ENCODE measurements at regions not wholly inside any gene's neighbourhood (a gene's known extent, or its start where the extent isn't known, plus 50 kb on each side); places are given as distances from the start of the nearest gene placed in this dataset.

GRCh38 chr2:187890690-187891089 lies 336.5 kb upstream of the TFPI start:
- no peak for TF ChIP-seq TSHZ2 (CRISPR knock-in tag; IDR thresholded peaks at IDR 0.05)
- no peak for TF ChIP-seq BACH2 (CRISPR knock-in tag; IDR thresholded peaks at IDR 0.05; ENCODE audit: borderline replicate concordance)
- TF ChIP-seq POU6F1 (CRISPR knock-in tag; IDR thresholded peaks at IDR 0.05; ENCODE audit: borderline replicate concordance, low read depth), result no peak
- TF ChIP-seq RARB (CRISPR knock-in tag; IDR thresholded peaks at IDR 0.05), result no peak
- TF ChIP-seq GLIS3 (CRISPR knock-in tag; IDR thresholded peaks at IDR 0.05), result no peak
- TF ChIP-seq ESRRG (CRISPR knock-in tag; IDR thresholded peaks at IDR 0.05), result no peak
- TF ChIP-seq CSDC2 (CRISPR knock-in tag; IDR thresholded peaks at IDR 0.05), result no peak
- no peak for TF ChIP-seq ZFP30 (CRISPR knock-in tag; IDR thresholded peaks at IDR 0.05)
- TF ChIP-seq TCF4 (CRISPR knock-in tag; IDR thresholded peaks at IDR 0.05; ENCODE audit: borderline replicate concordance), result no peak
- no peak for TF ChIP-seq TOX (CRISPR knock-in tag; IDR thresholded peaks at IDR 0.05; ENCODE audit: borderline replicate concordance)

Measured in SK-N-SH treated with all-trans-retinoic acid at 6 μM for 48 hours (cell line).